ENCODE measurements at regions not wholly inside any gene's neighbourhood (a gene's known extent, or its start where the extent isn't known, plus 50 kb on each side); places are given as distances from the start of the nearest gene placed in this dataset.

DNA sequence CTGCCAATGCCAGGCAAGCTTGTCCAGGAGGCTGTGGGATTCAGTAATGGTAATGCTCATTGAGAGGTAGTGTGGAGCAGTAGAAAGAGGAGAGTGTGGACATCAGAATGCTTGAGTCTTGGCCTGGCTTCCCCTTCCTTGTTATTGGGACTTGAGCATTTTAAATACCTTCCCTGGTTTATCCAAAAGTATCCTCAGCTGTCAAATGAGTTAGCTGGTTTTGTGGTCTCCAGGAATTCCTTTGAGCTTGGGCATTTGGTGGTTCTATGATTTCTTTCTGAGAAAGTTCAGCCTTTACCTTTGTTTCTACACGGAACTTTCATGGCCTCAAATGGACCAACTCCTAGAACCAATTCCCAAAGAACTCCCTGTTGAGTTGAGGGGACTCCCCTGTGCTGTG, 264.3 kb downstream of the PTEN start:
- TF ChIP-seq, protein P1, sequence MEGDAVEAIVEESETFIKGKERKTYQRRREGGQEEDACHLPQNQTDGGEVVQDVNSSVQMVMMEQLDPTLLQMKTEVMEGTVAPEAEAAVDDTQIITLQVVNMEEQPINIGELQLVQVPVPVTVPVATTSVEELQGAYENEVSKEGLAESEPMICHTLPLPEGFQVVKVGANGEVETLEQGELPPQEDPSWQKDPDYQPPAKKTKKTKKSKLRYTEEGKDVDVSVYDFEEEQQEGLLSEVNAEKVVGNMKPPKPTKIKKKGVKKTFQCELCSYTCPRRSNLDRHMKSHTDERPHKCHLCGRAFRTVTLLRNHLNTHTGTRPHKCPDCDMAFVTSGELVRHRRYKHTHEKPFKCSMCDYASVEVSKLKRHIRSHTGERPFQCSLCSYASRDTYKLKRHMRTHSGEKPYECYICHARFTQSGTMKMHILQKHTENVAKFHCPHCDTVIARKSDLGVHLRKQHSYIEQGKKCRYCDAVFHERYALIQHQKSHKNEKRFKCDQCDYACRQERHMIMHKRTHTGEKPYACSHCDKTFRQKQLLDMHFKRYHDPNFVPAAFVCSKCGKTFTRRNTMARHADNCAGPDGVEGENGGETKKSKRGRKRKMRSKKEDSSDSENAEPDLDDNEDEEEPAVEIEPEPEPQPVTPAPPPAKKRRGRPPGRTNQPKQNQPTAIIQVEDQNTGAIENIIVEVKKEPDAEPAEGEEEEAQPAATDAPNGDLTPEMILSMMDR (IDR thresholded peaks at IDR 0.05) = no peak
- TF ChIP-seq ZNF232 (CRISPR knock-in tag; IDR thresholded peaks at IDR 0.05) (no peak), KAT7 (CRISPR knock-in tag; IDR thresholded peaks at IDR 0.05; ENCODE audit: borderline replicate concordance) (no peak), IRF2 (CRISPR knock-in tag; IDR thresholded peaks at IDR 0.05; ENCODE audit: borderline replicate concordance, low read depth) (no peak), ZNF138 (CRISPR knock-in tag; conservative IDR thresholded peaks at IDR 0.05) (no peak), GRHL2 (CRISPR knock-in tag; IDR thresholded peaks at IDR 0.05; ENCODE audit: insufficient replicate concordance, severe bottlenecking) (no peak), CREM (CRISPR knock-in tag; IDR thresholded peaks at IDR 0.05) (no peak)
- TF ChIP-seq, protein P2, sequence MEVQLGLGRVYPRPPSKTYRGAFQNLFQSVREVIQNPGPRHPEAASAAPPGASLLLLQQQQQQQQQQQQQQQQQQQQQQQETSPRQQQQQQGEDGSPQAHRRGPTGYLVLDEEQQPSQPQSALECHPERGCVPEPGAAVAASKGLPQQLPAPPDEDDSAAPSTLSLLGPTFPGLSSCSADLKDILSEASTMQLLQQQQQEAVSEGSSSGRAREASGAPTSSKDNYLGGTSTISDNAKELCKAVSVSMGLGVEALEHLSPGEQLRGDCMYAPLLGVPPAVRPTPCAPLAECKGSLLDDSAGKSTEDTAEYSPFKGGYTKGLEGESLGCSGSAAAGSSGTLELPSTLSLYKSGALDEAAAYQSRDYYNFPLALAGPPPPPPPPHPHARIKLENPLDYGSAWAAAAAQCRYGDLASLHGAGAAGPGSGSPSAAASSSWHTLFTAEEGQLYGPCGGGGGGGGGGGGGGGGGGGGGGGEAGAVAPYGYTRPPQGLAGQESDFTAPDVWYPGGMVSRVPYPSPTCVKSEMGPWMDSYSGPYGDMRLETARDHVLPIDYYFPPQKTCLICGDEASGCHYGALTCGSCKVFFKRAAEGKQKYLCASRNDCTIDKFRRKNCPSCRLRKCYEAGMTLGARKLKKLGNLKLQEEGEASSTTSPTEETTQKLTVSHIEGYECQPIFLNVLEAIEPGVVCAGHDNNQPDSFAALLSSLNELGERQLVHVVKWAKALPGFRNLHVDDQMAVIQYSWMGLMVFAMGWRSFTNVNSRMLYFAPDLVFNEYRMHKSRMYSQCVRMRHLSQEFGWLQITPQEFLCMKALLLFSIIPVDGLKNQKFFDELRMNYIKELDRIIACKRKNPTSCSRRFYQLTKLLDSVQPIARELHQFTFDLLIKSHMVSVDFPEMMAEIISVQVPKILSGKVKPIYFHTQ (CRISPR knock-in tag; IDR thresholded peaks at IDR 0.05) = no peak
- TF ChIP-seq, protein P3, sequence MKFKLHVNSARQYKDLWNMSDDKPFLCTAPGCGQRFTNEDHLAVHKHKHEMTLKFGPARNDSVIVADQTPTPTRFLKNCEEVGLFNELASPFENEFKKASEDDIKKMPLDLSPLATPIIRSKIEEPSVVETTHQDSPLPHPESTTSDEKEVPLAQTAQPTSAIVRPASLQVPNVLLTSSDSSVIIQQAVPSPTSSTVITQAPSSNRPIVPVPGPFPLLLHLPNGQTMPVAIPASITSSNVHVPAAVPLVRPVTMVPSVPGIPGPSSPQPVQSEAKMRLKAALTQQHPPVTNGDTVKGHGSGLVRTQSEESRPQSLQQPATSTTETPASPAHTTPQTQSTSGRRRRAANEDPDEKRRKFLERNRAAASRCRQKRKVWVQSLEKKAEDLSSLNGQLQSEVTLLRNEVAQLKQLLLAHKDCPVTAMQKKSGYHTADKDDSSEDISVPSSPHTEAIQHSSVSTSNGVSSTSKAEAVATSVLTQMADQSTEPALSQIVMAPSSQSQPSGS (CRISPR knock-in tag; IDR thresholded peaks at IDR 0.05; ENCODE audit: borderline replicate concordance, low read depth) = no peak
